ENCODE measurements at regions not wholly inside any gene's neighbourhood (a gene's known extent, or its start where the extent isn't known, plus 50 kb on each side); places are given as distances from the start of the nearest gene placed in this dataset.

DNA sequence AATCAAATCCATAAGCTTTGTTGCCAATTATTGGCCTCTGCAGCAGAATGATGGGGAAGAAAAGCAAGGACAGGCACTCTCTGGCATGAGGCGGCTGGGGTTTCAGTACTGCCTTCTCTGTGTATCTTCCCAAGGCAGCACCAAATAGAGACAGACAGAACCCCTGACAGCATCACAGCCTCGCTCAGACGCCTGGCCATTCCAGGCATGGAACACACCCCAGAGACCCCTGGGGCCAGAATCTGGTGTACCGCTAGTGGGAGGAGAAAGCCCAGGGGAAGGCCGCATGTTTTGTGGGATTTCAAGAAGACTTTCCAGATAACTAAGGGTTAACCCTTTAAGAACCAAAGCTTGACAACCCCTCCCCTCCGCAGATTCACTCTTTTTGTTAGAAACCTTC, 282.1 kb downstream of the EN1 start:
- DNase-seq (ENCODE audit: low spot score), result no peak

- DNase-seq (ENCODE audit: low spot score), result no peak
These were observed 285.3 kb downstream of the EN1 start for GRCh38 chr2:118562144-118562543.

DNA sequence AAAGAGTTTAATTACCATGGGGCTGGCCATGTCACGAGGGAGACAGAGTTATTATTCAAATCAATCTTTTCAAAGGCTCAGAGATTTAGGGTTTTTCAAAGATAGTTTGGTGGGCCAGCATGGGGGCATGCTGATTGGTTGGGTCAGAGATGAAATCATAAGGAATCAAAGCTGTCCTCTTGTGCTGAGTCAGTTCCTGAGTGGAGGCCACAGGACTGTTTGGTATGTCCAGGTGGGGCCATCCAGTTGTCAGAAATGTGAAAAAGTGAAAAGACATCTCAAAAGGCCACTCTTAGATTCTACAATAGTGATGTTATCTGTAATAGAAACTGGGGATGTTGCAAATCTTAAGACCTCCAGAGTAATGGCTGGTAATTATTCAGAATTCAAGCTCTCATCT, 288.6 kb downstream of the EN1 start:
- no peak for DNase-seq (ENCODE audit: low spot score)

DNA sequence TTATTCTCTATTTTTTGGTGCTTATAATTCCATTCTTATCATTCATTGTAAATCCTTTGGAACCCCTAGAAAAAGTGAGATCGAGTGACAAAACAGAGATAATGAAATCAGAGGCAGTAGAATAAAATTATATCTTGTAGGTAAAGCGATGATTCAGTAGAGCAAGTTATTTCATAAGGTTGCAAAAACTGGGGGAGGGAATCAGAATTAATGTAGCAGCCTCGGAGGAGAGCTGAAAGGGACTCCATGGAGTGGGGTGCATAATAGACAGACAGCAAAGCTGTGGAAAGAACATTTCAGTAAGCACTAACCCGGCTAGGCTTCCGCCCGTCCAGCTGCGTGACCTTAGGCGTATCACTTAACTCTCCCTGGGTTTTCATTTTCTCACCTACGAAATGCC, 289.7 kb downstream of the EN1 start:
- no peak for DNase-seq (ENCODE audit: low spot score)

DNA sequence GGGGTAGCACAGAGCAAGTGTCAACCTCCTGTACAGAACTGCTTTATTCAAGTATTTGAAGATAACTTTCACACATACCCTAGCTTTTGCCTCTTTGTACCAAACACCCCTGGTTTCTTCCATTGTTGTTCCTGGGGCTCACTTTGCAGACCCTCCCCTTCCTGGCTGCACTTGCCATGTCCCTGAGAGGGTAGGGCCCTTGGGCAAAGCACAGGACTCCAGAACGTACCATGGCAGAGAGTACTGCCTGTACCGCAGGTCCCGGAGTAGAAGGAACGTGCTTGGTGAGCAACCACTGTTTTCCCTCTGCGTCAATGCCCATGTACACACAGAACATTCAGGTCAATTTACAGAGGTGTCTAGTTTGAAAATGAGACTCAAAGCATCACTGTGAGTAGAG, 290.4 kb downstream of the EN1 start:
- DNase-seq (ENCODE audit: low spot score), result no peak

- no peak for DNase-seq (ENCODE audit: low spot score)
These were observed 292.8 kb downstream of the EN1 start for GRCh38 chr2:118554616-118555015.

- DNase-seq (ENCODE audit: low spot score), result no peak
These were observed 297.9 kb downstream of the EN1 start for GRCh38 chr2:118549503-118549902.

- DNase-seq (ENCODE audit: low spot score), result no peak
These were observed 298.5 kb downstream of the EN1 start for GRCh38 chr2:118548880-118549488.

GRCh38 chr2:118539290-118539689, 308.2 kb downstream of the EN1 start:
- DNase-seq (ENCODE audit: low spot score), result no peak

DNA sequence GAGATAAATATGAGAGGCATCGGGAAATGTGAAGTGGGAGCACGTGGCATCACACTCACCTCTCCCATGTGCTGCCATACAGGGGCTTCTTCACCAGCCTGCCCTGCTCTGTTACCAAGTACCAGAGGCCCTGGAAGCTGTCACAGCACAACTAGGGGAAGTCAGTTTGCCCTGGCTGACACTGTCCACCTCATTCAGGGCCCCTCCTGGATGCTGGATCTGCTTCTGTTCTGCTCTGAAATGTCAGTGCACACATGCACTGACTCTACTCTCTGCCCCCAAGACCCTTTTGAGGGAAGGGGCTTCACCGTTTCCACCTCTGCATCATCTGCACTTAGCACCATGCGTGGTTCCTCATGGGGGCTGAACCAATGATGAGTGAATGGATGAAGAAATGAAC, 311.1 kb downstream of the EN1 start:
- DNase-seq (ENCODE audit: low spot score), result no peak

DNA sequence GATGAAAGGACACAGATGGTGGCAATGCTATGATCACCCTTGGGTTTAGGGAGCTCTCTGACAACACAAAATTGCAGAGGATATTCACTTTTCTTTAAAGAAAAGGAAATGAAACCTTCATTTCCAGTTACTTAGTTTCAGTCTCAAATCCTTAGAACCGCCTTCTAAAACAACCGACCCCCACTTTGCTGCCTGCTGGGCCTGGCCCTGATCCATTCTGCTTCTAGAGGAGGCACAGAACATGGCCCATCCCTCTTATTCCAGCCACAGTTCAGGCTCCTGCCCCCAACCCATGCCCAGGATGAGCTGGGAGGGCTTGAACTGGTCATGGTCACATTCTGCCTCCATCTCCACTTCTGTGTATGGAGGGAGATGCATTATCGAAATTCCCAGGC, 311.6 kb downstream of the EN1 start:
- no peak for DNase-seq (ENCODE audit: low spot score)

- no peak for DNase-seq (ENCODE audit: low spot score)
These were observed 312.2 kb downstream of the EN1 start for GRCh38 chr2:118535171-118535817.

DNA sequence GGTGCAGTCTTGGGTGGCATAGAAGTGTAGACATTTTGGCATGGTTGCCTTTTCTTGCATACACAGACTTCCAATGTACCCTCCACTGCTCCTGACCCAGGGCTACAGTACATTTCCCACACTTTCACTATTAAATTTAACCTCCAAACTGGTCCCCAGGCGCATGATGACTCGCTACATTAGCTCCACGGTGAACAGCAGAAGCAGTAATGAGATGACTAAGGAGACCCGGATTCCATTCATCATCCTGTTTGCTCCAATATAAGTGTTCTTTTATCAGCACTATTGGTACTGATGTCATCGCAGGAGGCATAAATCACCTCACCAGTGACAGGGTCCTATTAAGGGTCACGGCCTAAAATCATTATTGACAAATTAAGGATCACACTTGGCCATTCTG, 316.5 kb downstream of the EN1 start:
- no peak for DNase-seq (ENCODE audit: low spot score)

DNA sequence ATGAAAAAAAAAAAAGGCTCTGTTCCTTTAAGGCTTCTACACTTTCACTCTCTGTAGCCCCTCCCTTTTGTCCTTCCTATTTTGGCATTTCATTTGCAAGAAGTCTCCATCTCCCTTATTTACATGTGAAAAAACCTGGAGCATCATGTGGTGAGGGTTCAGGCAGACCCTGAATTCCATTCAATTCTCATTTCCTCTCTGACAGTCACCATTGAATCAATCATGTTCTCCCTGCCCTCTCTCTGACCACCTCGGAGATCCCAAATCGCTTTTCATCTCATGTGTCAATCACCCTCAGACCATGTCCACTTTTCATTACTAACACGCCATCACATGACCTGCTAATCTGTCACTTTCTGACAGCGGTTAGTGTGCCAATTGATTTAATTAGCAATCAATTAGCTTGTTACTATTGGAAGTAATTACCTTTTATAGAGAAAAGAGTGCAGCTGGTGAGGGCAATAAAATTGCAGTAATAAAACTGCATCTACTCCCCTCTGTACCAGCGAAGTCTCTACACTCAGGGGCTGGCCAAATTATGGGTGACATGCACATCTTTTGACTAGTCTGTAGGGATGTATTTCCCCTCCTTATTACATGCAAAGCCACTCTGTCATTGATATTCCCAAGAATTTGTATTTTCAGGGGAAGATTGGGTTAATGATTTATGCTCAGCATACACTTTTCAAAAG, 317.4 kb downstream of the EN1 start:
- no peak for DNase-seq (ENCODE audit: low spot score)

- no peak for DNase-seq (ENCODE audit: low spot score)
These were observed 319.9 kb downstream of the EN1 start for GRCh38 chr2:118527571-118527970.

GRCh38 chr2:118525346-118525745, 322.1 kb downstream of the EN1 start:
- no peak for DNase-seq (ENCODE audit: low spot score)

DNA sequence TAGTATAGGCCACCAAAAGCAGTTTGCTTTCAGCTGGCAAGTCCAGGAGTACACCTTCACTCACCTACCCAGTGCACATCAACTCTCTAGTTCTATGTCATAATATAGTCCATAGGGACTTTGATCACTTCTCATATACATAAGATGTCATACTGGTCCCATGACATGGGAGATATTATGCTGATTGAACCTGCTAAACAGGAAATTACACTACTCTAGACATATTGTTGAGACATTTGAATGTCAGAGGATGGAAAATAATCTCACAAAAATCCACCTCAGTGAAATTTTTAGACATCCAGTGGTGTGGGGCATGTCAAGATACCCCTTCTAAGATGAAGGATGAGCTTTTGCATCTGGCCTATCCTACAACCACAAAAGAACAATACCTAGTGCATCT, 322.5 kb downstream of the EN1 start:
- DNase-seq (ENCODE audit: low spot score), result no peak

DNA sequence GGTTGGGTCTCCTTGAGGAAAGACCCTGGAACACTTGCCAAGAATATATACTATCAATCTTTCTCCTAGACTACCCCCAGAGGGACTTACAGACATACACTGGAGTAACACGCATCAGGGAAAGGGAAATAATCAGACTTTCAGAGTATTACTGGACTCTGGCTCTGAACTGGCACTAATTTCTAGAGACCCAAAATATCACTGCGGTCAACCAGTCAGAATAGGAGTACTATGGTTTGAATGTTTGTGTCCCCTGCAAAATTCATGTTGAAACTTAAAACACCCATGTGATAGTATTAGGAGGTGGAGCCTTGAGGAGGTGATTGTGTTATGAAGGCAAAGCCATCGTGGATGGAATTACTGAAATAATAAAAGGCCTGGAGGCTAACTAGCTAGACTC, 323.7 kb downstream of the EN1 start:
- DNase-seq (ENCODE audit: low spot score), result no peak

DNA sequence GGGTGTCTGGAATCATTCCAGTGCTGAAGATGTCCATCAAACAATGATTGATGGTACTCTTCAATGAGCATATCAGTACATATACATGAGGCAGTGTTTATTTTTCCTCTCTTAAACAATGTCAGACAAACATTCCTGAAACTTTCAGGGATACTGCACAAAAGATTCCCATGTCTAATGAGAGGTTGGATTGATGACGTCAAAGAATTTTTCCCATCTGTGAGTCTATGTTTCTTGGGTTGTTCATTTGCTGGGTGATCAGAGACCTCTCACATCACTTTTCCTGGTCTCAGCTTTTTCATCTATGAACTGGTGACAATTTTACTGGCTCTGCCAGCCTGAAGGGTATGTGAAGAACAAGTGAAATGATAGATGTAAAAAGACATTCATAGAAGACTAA, 325.5 kb downstream of the EN1 start:
- no peak for DNase-seq (ENCODE audit: low spot score)

DNA sequence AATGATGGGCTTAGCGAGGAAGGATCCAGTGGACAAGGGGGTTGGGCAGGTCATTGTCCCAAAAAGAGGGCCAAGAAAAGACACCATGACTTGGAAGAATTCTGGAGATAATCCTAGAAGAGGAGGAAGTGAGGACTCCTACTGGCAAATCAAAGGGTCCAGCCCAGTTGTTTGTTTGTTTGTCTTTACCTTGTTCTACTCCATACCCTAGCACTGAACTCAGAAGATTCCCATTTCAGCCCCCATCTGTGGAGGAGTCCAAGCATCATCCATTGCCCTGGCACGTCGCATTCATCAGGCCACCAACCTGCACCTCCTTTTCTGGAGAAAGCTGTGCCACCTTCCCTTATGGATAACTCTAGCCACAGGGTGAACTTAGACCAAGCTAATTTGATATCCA, 326.2 kb downstream of the EN1 start:
- no peak for DNase-seq (ENCODE audit: low spot score)

- no peak for DNase-seq (ENCODE audit: low spot score)
These were observed 327.2 kb downstream of the EN1 start for GRCh38 chr2:118520246-118520645.

GRCh38 chr2:118519511-118519910, 327.9 kb downstream of the EN1 start:
- no peak for DNase-seq (ENCODE audit: low spot score)

GRCh38 chr2:118510807-118511206, 336.6 kb downstream of the EN1 start:
- DNase-seq (ENCODE audit: low spot score), result no peak
